HG03280 (cell line): ENCODE measurements at regions not wholly inside any gene's neighbourhood (a gene's known extent, or its start where the extent isn't known, plus 50 kb on each side); places are given as distances from the start of the nearest gene placed in this dataset.
"Not testable (repeated sequence)": the region's sequence is repeated elsewhere in the genome, so short reads cannot be mapped to it uniquely, and the experiment has no call there.

ENCODE experiments used
- ATAC-seq: cut with Tn5 transposase; IDR thresholded peaks from one replicate; pipeline ENCODE4 v1.9.1; 2021; ENCODE audit warnings: mild to moderate bottlenecking, moderate library complexity; ENCODE audit not compliant: unreplicated experiment

- ATAC-seq, result no peak
Observed at GRCh38 chr18:75694292-75694691, 266.8 kb upstream of the SMIM21 start.

- no peak for ATAC-seq
Observed at GRCh38 chr18:75691483-75691882, 264.0 kb upstream of the SMIM21 start.

- ATAC-seq, result not testable (repeated sequence)
Observed at GRCh38 chr18:75690283-75690682, 262.8 kb upstream of the SMIM21 start.

- no peak for ATAC-seq
Observed at GRCh38 chr18:75687626-75688025, 260.1 kb upstream of the SMIM21 start.

- ATAC-seq, result no peak
Observed at GRCh38 chr18:75683426-75683825, 255.9 kb upstream of the SMIM21 start.

GRCh38 chr18:75681538-75682115 is 254.1 kb upstream of the SMIM21 start:
- ATAC-seq, result no peak

- ATAC-seq, result no peak
Observed at GRCh38 chr18:75679331-75679730, 251.8 kb upstream of the SMIM21 start.

GRCh38 chr18:75678627-75679026 is 251.1 kb upstream of the SMIM21 start:
- ATAC-seq, result no peak

GRCh38 chr18:75677696-75678455 is 250.4 kb upstream of the SMIM21 start:
- ATAC-seq, result no peak

- no peak for ATAC-seq
Observed at GRCh38 chr18:75660932-75661331, 233.4 kb upstream of the SMIM21 start.

GRCh38 chr18:75659535-75660023 is 232.1 kb upstream of the SMIM21 start:
- ATAC-seq, result no peak

GRCh38 chr18:75658330-75658729 is 230.8 kb upstream of the SMIM21 start:
- no peak for ATAC-seq

- ATAC-seq, result no peak
Observed at GRCh38 chr18:75656563-75657247, 229.2 kb upstream of the SMIM21 start.

- ATAC-seq, result no peak
Observed at GRCh38 chr18:75656035-75656434, 228.5 kb upstream of the SMIM21 start.

- no peak for ATAC-seq
Observed at GRCh38 chr18:75654851-75655751, 227.6 kb upstream of the SMIM21 start.

GRCh38 chr18:75654386-75654785 is 226.9 kb upstream of the SMIM21 start:
- no peak for ATAC-seq

- no peak for ATAC-seq
Observed at GRCh38 chr18:75652528-75652927, 225.0 kb upstream of the SMIM21 start.

GRCh38 chr18:75644871-75645270 is 217.4 kb upstream of the SMIM21 start:
- ATAC-seq, result no peak

- no peak for ATAC-seq
Observed at GRCh38 chr18:75643083-75643482, 215.6 kb upstream of the SMIM21 start.

- ATAC-seq, result no peak
Observed at GRCh38 chr18:75639472-75639831, 211.9 kb upstream of the SMIM21 start.
